H1 (cell line): ENCODE measurements at regions not wholly inside any gene's neighbourhood (a gene's known extent, or its start where the extent isn't known, plus 50 kb on each side); places are given as distances from the start of the nearest gene placed in this dataset.

Experiments used
- CTCF ChIA-PET: fragments of 300-600 bp; sonication (Branson Sonifier 250); formaldehyde crosslinking; loops from one replicate; lab custom pipeline; 2021; ENCODE audit not compliant: partially characterized antibody; lab: Charles Lee
- POLR2A ChIA-PET: fragments of 300-600 bp; sonication (Branson Sonifier 250); formaldehyde crosslinking; loops from one replicate; lab custom pipeline; 2021; ENCODE audit warnings: inconsistent platforms; ENCODE audit not compliant: partially characterized antibody; lab: Charles Lee
- DNase-seq, 2 experiments: peaks; one replicate each; pipeline versions ENCODE4 v3.0.0 to v3.0.0-alpha.2; 2010 to 2022; ENCODE audit warnings: low spot score in 2 of 2, low read depth in 1 of 2, mixed read lengths in 1 of 2
- FAIRE-seq: peaks from 2 replicates; lab custom pipeline; 2011; peaks lifted over from hg19 to GRCh38; lab: Jason Lieb, UNC
- H2AFZ ChIP-seq: 2 replicates; pipeline ENCODE4 v1.8.1; 2012; ENCODE audit warnings: low read length, inconsistent platforms
- H2AK5ac ChIP-seq: 2 replicates; pipeline ENCODE4 v1.6.1; 2013; ENCODE audit warnings: low read depth, low read length
- H2BK120ac ChIP-seq: replicated peaks from 2 replicates; pipeline ENCODE3; 2013; ENCODE audit warnings: low read depth, low read length, inconsistent platforms
- H2BK12ac ChIP-seq: 2 replicates; pipeline ENCODE4 v1.6.1; 2013; ENCODE audit warnings: low read depth, low read length
- H2BK15ac ChIP-seq: 2 replicates; pipeline ENCODE4 v1.6.1; 2013; ENCODE audit warnings: low read length
- H2BK20ac ChIP-seq: 2 replicates; pipeline ENCODE4 v1.6.1; 2013; ENCODE audit warnings: low read length
- H2BK5ac ChIP-seq: 2 replicates; pipeline ENCODE4 v1.6.1; 2013; ENCODE audit warnings: low read depth, low read length
- H3K14ac ChIP-seq: 2 replicates; pipeline ENCODE4 v1.6.1; 2013; ENCODE audit warnings: inconsistent platforms; ENCODE audit not compliant: insufficient read length
- H3K18ac ChIP-seq: 2 replicates; pipeline ENCODE4 v1.6.1; 2013; ENCODE audit warnings: low read length; ENCODE audit errors: extremely low read depth
- H3K23ac ChIP-seq: 2 replicates; pipeline ENCODE4 v1.6.1; 2013; ENCODE audit warnings: inconsistent platforms; ENCODE audit not compliant: insufficient read length
- H3K23me2 ChIP-seq: 2 replicates; pipeline ENCODE4 v1.6.1; 2013; ENCODE audit warnings: low read depth, low read length
- H3K27ac ChIP-seq: 2 replicates; pipeline ENCODE4 v1.6.1; 2011; ENCODE audit warnings: low read depth, low read length, inconsistent platforms
- H3K27me3 ChIP-seq, 4 experiments: replicated peaks in 1 of 4; 1 replicate in 1 of 4; 2 replicates in 3 of 4; pipeline versions ENCODE4 v1.6.1 to v1.8.1; 2011 to 2013; ENCODE audit warnings: low read length in 3 of 4, mild to moderate bottlenecking in 3 of 4, inconsistent platforms in 2 of 4, mixed read lengths in 2 of 4, moderate library complexity in 1 of 4; ENCODE audit not compliant: control insufficient read depth in 3 of 4, insufficient read depth in 3 of 4; ENCODE audit errors: extremely low read depth in 1 of 4
- H3K36me3 ChIP-seq, 4 experiments: 2 replicates each; pipeline versions ENCODE4 v1.6.1 to v1.8.1; 2011 to 2013; ENCODE audit warnings: mild to moderate bottlenecking in 4 of 4, low read length in 3 of 4, moderate library complexity in 2 of 4, control low read depth in 1 of 4, inconsistent platforms in 1 of 4; ENCODE audit not compliant: insufficient read depth in 4 of 4, control insufficient read depth in 2 of 4
- H3K4ac ChIP-seq: replicated peaks from 2 replicates; pipeline ENCODE3; 2013; ENCODE audit warnings: low read length, low read depth, mixed read lengths, inconsistent platforms; ENCODE audit not compliant: insufficient read length
- H3K4me1 ChIP-seq, 4 experiments: replicated peaks in 1 of 4; 1 replicate in 1 of 4; 2 replicates in 3 of 4; pipeline versions ENCODE4 v1.6.1 to v1.8.1; 2011 to 2013; ENCODE audit warnings: low read length in 3 of 4, inconsistent platforms in 2 of 4, mixed read lengths in 1 of 4; ENCODE audit not compliant: insufficient read depth in 4 of 4, control insufficient read depth in 3 of 4
- H3K4me2 ChIP-seq, 2 experiments: 2 replicates each; pipeline versions ENCODE4 v1.6.1 to v1.8.1; 2011 to 2013; ENCODE audit warnings: low read depth in 2 of 2, low read length in 2 of 2, control low read depth in 1 of 2, inconsistent platforms in 1 of 2, mild to moderate bottlenecking in 1 of 2; ENCODE audit not compliant: insufficient read depth in 1 of 2
- H3K4me3 ChIP-seq, 4 experiments: fragments of 200-600, 300-600 bp in 1 of 4; sonication (generic), shearing (Covaris generic), sonication (Bioruptor Twin) in 1 of 4; 2 replicates each; pipeline versions ENCODE4 v1.5.1 to v1.8.1; 2011 to 2016; ENCODE audit warnings: low read length in 4 of 4, low read depth in 3 of 4, control low read depth in 2 of 4, inconsistent platforms in 2 of 4, mild to moderate bottlenecking in 2 of 4, mixed read lengths in 1 of 4, moderate library complexity in 1 of 4; ENCODE audit not compliant: insufficient read depth in 2 of 4; ENCODE audit errors: extremely low read depth in 1 of 4
- H3K56ac ChIP-seq: replicated peaks from 2 replicates; pipeline ENCODE3; 2013; ENCODE audit warnings: low read depth, mild to moderate bottlenecking, mixed read lengths, low read length, inconsistent platforms; ENCODE audit not compliant: insufficient read length
- H3K79me1 ChIP-seq: 2 replicates; pipeline ENCODE4 v1.6.1; 2013; ENCODE audit warnings: low read depth, low read length, control low read depth
- H3K79me2 ChIP-seq, 2 experiments: 2 replicates each; pipeline versions ENCODE4 v1.6.1 to v1.8.1; 2012 to 2013; ENCODE audit warnings: low read length in 2 of 2, mild to moderate bottlenecking in 2 of 2, inconsistent platforms in 1 of 2; ENCODE audit not compliant: insufficient read depth in 2 of 2, control insufficient read depth in 1 of 2
- H3K9ac ChIP-seq, 4 experiments: replicated peaks in 1 of 4; 1 replicate in 1 of 4; 2 replicates in 3 of 4; pipeline versions ENCODE4 v1.6.1 to v1.8.1; 2011 to 2013; ENCODE audit warnings: low read depth in 3 of 4, low read length in 3 of 4, control low read depth in 2 of 4, mild to moderate bottlenecking in 2 of 4, moderate library complexity in 2 of 4, inconsistent platforms in 1 of 4; ENCODE audit errors: extremely low read depth in 1 of 4
- H3K9me3 ChIP-seq, 2 experiments: 2 replicates each; pipeline versions ENCODE4 v1.6.1 to v1.8.1; 2012 to 2013; ENCODE audit warnings: mild to moderate bottlenecking in 2 of 2, moderate library complexity in 2 of 2, control low read depth in 1 of 2, inconsistent platforms in 1 of 2, low read depth in 1 of 2, low read length in 1 of 2, mixed read lengths in 1 of 2; ENCODE audit not compliant: insufficient read depth in 2 of 2
- H4K20me1 ChIP-seq, 2 experiments: replicated peaks in 1 of 2; 2 replicates each; pipeline versions ENCODE3 to v1.8.1; 2011 to 2013; ENCODE audit warnings: inconsistent platforms in 2 of 2, low read length in 2 of 2, mild to moderate bottlenecking in 1 of 2; ENCODE audit not compliant: insufficient read depth in 2 of 2, control insufficient read depth in 1 of 2
- H4K5ac ChIP-seq: 2 replicates; pipeline ENCODE4 v1.6.1; 2013; ENCODE audit warnings: low read length, low read depth, mixed read lengths, inconsistent platforms; ENCODE audit not compliant: insufficient read length
- H4K8ac ChIP-seq: 2 replicates; pipeline ENCODE4 v1.8.0; 2013; ENCODE audit warnings: mild to moderate bottlenecking, moderate library complexity, low read length, inconsistent platforms; ENCODE audit not compliant: insufficient read depth; ENCODE audit errors: extremely low read depth
- H4K91ac ChIP-seq: replicated peaks from 2 replicates; pipeline ENCODE3; 2013; ENCODE audit warnings: low read length, mixed read lengths, inconsistent platforms; ENCODE audit not compliant: insufficient read length
- ATF3 ChIP-seq: IDR thresholded peaks from 2 replicates; pipeline ENCODE4 v1.6.1; 2011; ENCODE audit warnings: low read depth, mild to moderate bottlenecking, low read length; ENCODE audit not compliant: insufficient read depth
- CBX5 ChIP-seq: fragments of 300-800, 300-1000 bp; sonication (generic); IDR thresholded peaks from 2 replicates; pipeline ENCODE4 v1.7.1; 2016; ENCODE audit warnings: antibody characterized with exemption, low read length, low read depth
- CEBPB ChIP-seq: IDR thresholded peaks from 2 replicates; pipeline ENCODE4 v1.6.1; 2012; ENCODE audit warnings: low read depth, low read length
- JUND ChIP-seq: IDR thresholded peaks from 2 replicates; pipeline ENCODE4 v1.6.1; 2011; ENCODE audit warnings: mild to moderate bottlenecking, improper control_type of control experiment, low read length
- KDM4A ChIP-seq: IDR thresholded peaks from one replicate; pipeline ENCODE4 v1.7.1; 2012; ENCODE audit warnings: low read depth, mild to moderate bottlenecking, moderate library complexity, low read length, inconsistent platforms; ENCODE audit not compliant: severe bottlenecking
- NANOG ChIP-seq: IDR thresholded peaks from 2 replicates; pipeline ENCODE4 v1.6.1; 2011; ENCODE audit warnings: low read length, low read depth, mild to moderate bottlenecking, inconsistent platforms; ENCODE audit not compliant: insufficient read depth, poor library complexity, severe bottlenecking
- NRF1 ChIP-seq: IDR thresholded peaks from 2 replicates; pipeline ENCODE4 v1.6.1; 2011; ENCODE audit warnings: mild to moderate bottlenecking, low read depth, low read length, improper control_type of control experiment
- POLR2A ChIP-seq, 2 experiments: IDR thresholded peaks; 1 replicate in 1 of 2; 2 replicates in 1 of 2; pipeline ENCODE4 v1.6.1; 2011; ENCODE audit warnings: low read depth in 2 of 2, low read length in 2 of 2, mild to moderate bottlenecking in 2 of 2; ENCODE audit errors: control extremely low read depth in 1 of 2
- POLR2AphosphoS5 ChIP-seq: IDR thresholded peaks from 2 replicates; pipeline ENCODE4 v1.6.1; 2011; ENCODE audit warnings: low read depth, low read length
- RAD21 ChIP-seq, 2 experiments: IDR thresholded peaks in 1 of 2; conservative IDR thresholded peaks in 1 of 2; 2 replicates each; pipeline ENCODE4 v1.6.1; 2011; ENCODE audit warnings: low read depth in 2 of 2, low read length in 2 of 2, improper control_type of control experiment in 1 of 2, inconsistent platforms in 1 of 2, mild to moderate bottlenecking in 1 of 2, moderate library complexity in 1 of 2
- SAP30 ChIP-seq: fragments of 300-600 bp; sonication (generic); IDR thresholded peaks from 2 replicates; pipeline ENCODE4 v1.7.1; 2012; ENCODE audit warnings: low read length, moderate library complexity, mild to moderate bottlenecking, inconsistent platforms; ENCODE audit not compliant: insufficient read depth, insufficient replicate concordance
- SUZ12 ChIP-seq: fragments of 200-600 bp; sonication (generic); IDR thresholded peaks from 2 replicates; pipeline ENCODE4 v1.6.1; 2012; ENCODE audit warnings: mild to moderate bottlenecking, inconsistent platforms, low read length, moderate library complexity, mixed read lengths
- TAF1 ChIP-seq: IDR thresholded peaks from 2 replicates; pipeline ENCODE4 v1.6.1; 2011; ENCODE audit warnings: mild to moderate bottlenecking, low read depth, low read length
- TAF7 ChIP-seq: optimal IDR thresholded peaks from 2 replicates; pipeline ENCODE3; 2011; ENCODE audit warnings: low read depth, mild to moderate bottlenecking, inconsistent platforms, low read length, moderate library complexity, borderline replicate concordance
- ZNF274 ChIP-seq: IDR thresholded peaks from 2 replicates; pipeline ENCODE4 v1.7.0; 2012; ENCODE audit warnings: low read length, borderline replicate concordance; ENCODE audit errors: extremely low read depth

GRCh38 chr14:86625637-86626036, 1095.7 kb downstream of the FLRT2 start:
- no peaks in the 10 kb centered on the region for H3K23me2 ChIP-seq
- H3K56ac ChIP-seq = no peak overlapping the region
- no peak overlapping the region for H3K23ac ChIP-seq
- H3K14ac ChIP-seq = no peak overlapping the region
- no peaks in the 10 kb centered on the region for H3K79me2 ChIP-seq
- H4K20me1 ChIP-seq = no peaks in the 10 kb centered on the region
- no peak overlapping the region for H3K9ac ChIP-seq
- no peak overlapping the region for H3K18ac ChIP-seq
- no peak overlapping the region for H3K4me3 ChIP-seq
- no peaks in the 10 kb centered on the region for H3K4me1 ChIP-seq
- no peak overlapping the region for H2BK15ac ChIP-seq
- H2AFZ ChIP-seq = no peak overlapping the region
- H4K8ac ChIP-seq = no peak overlapping the region
- no peak overlapping the region for H3K27ac ChIP-seq
- no peak overlapping the region for H4K91ac ChIP-seq
- DNase-seq (no peak), FAIRE-seq (no peak)
- no peaks in the 10 kb centered on the region for H3K36me3 ChIP-seq
- no peak overlapping the region for H2BK12ac ChIP-seq
- POLR2A ChIA-PET = no interaction called here
- no peaks in the 10 kb centered on the region for H3K27me3 ChIP-seq
- H3K4ac ChIP-seq = no peak overlapping the region
- no peak overlapping the region for H2BK5ac ChIP-seq
- H3K79me1 ChIP-seq = no peaks in the 10 kb centered on the region
- no peak overlapping the region for H2BK120ac ChIP-seq
- no peak overlapping the region for H3K4me2 ChIP-seq
- CTCF ChIA-PET = no interaction called here
- H2AK5ac ChIP-seq = no peak overlapping the region
- no peak for TF ChIP-seq JUND
- no peak for TF ChIP-seq SAP30
- TF ChIP-seq CEBPB = no peak
- no peak for TF ChIP-seq RAD21 (IDR thresholded peaks at IDR 0.05 in 1 of 2, conservative IDR thresholded peaks at IDR 0.05 in 1 of 2; ENCODE audit: low read depth in 2 of 2, low read length in 2 of 2)
- no peak for TF ChIP-seq ATF3
- no peak for TF ChIP-seq KDM4A
- TF ChIP-seq TAF1 = no peak
- no peak for TF ChIP-seq SUZ12
- no peak for TF ChIP-seq POLR2AphosphoS5
- no peak for TF ChIP-seq TAF7
- TF ChIP-seq ZNF274 = no peak
- no peak for TF ChIP-seq NRF1
- TF ChIP-seq CBX5 = no peak
- TF ChIP-seq POLR2A (IDR thresholded peaks at IDR 0.05; ENCODE audit: control extremely low read depth in 1 of 2, low read depth in 2 of 2, low read length in 2 of 2) = no peak
- no peak for TF ChIP-seq NANOG
- TF ChIP-seq, all 59 proteins: peak for 0
- Histone ChIP-seq H4K5ac (no peak overlapping the region), H2BK20ac (no peak overlapping the region), H3K9me3 (no peaks in the 10 kb centered on the region)
